GM12874 (cell line): ENCODE measurements at regions not wholly inside any gene's neighbourhood (a gene's known extent, or its start where the extent isn't known, plus 50 kb on each side); places are given as distances from the start of the nearest gene placed in this dataset.

Experiments used
- TF ChIP-seq, protein P1 (sequence below): IDR thresholded peaks from 2 replicates; pipeline ENCODE4 v1.5.1; 2011; ENCODE audit warnings: low read depth, mild to moderate bottlenecking, control low read depth, low read length, moderate library complexity; ENCODE audit not compliant: insufficient read depth

DNA sequence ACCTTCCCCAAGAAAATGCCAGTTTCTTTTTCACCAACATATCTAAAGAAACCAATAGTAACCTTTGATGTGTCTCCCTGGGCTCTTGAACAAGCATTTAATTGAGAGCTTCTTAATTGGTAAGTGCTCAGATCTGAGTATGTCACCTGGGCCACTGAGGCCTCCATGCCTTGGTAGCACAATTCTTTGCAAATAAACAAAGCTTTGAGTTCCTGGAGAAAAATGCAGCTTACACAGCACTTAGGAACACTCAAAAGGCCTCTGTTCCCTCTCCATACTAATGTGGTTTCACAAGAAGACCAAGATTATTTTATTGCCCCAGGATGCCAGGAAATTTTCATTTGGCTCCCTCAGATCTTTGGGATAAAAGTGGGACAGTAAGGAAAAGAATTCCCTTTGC, 217.6 kb upstream of the CEP162 start:
- TF ChIP-seq, protein P1, sequence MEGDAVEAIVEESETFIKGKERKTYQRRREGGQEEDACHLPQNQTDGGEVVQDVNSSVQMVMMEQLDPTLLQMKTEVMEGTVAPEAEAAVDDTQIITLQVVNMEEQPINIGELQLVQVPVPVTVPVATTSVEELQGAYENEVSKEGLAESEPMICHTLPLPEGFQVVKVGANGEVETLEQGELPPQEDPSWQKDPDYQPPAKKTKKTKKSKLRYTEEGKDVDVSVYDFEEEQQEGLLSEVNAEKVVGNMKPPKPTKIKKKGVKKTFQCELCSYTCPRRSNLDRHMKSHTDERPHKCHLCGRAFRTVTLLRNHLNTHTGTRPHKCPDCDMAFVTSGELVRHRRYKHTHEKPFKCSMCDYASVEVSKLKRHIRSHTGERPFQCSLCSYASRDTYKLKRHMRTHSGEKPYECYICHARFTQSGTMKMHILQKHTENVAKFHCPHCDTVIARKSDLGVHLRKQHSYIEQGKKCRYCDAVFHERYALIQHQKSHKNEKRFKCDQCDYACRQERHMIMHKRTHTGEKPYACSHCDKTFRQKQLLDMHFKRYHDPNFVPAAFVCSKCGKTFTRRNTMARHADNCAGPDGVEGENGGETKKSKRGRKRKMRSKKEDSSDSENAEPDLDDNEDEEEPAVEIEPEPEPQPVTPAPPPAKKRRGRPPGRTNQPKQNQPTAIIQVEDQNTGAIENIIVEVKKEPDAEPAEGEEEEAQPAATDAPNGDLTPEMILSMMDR, result no peak

DNA sequence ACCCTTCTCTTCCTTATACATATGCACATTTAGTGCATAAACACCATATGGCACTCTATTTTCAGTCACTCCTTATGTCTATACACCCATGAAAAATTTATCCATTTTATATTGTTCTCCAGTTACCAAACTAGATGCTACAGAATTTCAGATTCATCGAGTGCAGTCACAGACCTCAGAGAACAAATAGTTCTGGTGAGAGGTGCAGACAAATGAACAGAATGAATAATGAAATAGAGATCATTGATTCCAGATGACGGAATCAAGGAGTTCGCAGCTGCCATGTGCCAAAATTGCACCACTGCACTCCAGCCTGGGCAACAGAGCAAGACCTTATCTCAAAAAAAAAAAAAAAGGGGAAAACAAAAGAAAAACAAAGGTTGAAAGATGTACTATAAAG, 214.8 kb upstream of the CEP162 start:
- TF ChIP-seq, protein P1, result no peak

DNA sequence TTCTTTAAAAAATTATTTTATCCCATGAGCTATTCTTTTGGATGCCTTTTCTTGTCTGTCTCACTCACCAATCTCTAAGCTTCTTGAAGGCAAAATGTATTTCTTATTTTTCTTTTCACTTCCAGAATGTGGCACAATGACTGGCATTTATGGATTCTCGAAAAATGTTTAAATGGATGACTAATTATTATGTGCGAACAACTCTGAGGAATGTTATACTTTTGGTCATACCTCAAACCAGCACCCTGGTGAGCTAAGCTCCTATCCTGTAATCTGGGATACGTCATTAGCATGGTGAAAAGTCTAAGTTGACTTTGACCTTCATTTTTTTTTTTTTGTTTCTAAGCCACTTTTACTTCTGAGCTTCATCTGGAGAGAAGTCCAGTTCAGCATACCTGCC, 214.0 kb upstream of the CEP162 start:
- TF ChIP-seq, protein P1, result no peak

DNA sequence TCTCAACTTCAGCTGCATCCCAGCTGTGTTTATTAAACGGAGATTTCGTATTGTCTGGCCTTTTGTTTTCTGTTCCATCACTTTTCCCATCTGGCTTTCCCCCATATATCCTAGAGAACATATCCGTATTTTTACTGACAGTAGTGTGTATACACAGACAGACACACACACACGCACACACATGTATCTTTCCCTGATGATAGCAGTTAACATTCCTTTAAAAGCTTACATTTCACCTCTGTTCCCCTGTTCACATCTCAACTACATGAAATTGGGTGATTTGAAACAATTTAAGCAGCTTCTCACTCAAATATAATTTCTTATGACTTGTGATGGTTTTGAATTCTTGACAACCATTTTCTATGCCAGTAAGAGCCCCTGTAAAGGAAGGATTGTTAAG, 207.1 kb upstream of the CEP162 start:
- TF ChIP-seq, protein P1, result no peak

DNA sequence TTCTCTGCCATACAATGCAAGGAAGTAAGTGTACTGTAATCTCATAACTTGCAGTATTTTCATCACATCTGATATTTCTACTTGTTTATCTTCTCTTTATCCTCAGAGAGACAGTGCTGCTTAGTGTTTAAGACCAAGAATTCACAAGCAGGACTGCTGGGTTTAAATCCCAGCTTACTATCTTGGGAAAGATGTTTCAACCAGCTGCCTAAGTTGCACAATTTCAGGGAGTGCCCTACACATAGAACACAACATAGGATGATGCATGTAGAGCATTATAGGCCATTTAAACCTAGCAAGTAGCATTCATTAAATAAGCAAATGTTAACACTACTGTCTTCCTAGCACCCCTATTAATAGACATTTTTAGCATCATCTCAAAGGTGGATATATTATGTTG, 205.2 kb upstream of the CEP162 start:
- TF ChIP-seq, protein P1, result no peak

DNA sequence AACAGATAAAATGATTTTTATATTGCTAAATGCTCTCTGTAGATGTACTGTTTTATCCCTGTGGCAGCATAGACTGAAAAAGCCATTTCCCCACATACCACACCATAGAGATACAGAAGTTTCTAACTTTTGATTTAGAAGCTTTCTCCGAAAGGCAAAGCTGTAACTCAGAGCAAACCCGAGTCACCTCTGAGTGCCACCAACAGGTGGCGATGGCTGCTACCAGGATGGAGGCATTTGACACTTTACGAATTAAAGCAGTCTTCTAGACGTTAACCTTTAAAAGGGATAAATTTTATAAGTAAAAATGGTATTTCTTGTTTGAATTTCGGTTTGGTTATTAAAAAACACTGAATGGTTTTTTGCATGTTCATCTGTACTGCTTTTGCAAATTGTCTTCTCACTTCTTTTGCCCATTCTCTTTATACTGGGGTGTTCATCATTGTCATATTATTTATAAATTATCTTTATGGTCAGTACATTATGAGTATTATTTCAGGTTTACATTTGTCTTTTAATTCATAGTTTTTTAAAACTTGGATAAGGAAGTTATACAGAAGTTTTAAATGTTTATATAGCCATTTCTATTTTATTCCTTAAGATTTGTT, 201.0 kb upstream of the CEP162 start:
- TF ChIP-seq, protein P1, result peak; percentile 75

DNA sequence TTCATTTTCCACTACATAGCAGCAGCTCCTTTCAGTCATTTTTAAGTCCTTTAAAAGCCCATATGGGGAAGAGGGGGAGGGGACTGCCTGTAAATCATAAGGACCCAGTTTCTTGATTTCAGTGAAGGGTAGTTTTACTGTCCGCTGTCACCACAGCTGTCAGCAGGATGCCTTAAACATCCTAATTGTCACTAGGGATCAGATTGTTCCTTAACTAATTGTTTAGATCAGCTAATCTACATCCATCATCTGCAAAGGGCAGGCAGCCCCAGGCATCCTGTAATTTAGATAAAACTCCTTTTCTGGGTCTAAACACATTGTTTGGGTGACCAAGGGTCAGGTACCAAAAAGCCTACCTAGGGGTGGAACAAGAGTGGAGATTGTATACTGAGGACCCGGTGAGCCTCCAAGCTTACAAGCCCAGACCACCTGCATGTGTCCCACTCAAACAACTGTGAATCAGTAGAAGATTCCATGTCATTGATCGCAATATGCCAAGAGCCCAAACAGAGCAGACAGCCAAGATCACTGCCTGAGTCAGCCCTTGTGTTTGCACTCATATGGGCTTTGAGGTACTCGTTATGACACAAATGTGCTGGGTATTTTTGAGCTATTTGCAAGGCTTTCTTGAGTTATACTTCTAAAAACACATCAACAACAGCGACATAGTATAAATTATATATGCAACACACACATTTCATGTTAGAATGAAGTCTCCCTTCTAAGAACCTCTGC, 198.7 kb upstream of the CEP162 start:
- TF ChIP-seq, protein P1, result no peak
